ENCODE measurements at regions not wholly inside any gene's neighbourhood (a gene's known extent, or its start where the extent isn't known, plus 50 kb on each side); places are given as distances from the start of the nearest gene placed in this dataset.

GRCh38 chr4:34718576-34719245 lies 1525.6 kb downstream of the ARAP2 start:
- no peak for DNase-seq (ENCODE audit: low read depth, low spot score)
- Histone ChIP-seq H3K4me1 (ENCODE audit: control insufficient read depth, insufficient read depth, low read length) (no peaks in the 10 kb centered on the region), H3K27ac (ENCODE audit: low read length) (no peak overlapping the region), H3K4me3 (ENCODE audit: low read depth in 2 of 2, low read length in 2 of 2) (no peak overlapping the region), H3K36me3 (ENCODE audit: control insufficient read depth, insufficient read depth, low read length) (no peaks in the 10 kb centered on the region), H3K9me3 (ENCODE audit: control insufficient read depth, insufficient read depth, low read depth, low read length) (no peaks in the 10 kb centered on the region), H3K27me3 (ENCODE audit: control insufficient read depth, insufficient read depth, low read length) (no peaks in the 10 kb centered on the region)
- POLR2A ChIA-PET, result no interaction called here
- ATAC-seq, result no peak
- no TSS peak for BruUV-seq (replicated peaks)
- TF ChIP-seq SIN3A (IDR thresholded peaks at IDR 0.05; ENCODE audit: borderline replicate concordance, insufficient read depth, low read depth, low read length), result no peak
- TF ChIP-seq REST (IDR thresholded peaks at IDR 0.05; ENCODE audit: insufficient read depth in 1 of 2, low read depth in 2 of 2, low read length in 1 of 2), result no peak
- no peak for TF ChIP-seq CTCF (IDR thresholded peaks at IDR 0.05)
- TF ChIP-seq POLR2AphosphoS5 (IDR thresholded peaks at IDR 0.05; ENCODE audit: low read depth, low read length), result no peak
- TF ChIP-seq TCF7L2 (IDR thresholded peaks at IDR 0.05; ENCODE audit: low read depth, low read length), result no peak
- intact Hi-C loops (cut with micrococcal nuclease; ENCODE audit: unreplicated experiment) (no loop called here), in situ Hi-C loops (cut with HindIII; ENCODE audit: low pct_unique_long_range_greater_than_20kb, low sequenced_read_pairs) (no loop called here)
- CTCF ChIA-PET, result no interaction called here

GRCh38 chr4:34720571-34720970 lies 1523.7 kb downstream of the ARAP2 start:
- Histone ChIP-seq H3K36me3 (ENCODE audit: control insufficient read depth, insufficient read depth, low read length) (no peaks in the 10 kb centered on the region), H3K4me1 (ENCODE audit: control insufficient read depth, insufficient read depth, low read length) (no peaks in the 10 kb centered on the region), H3K27me3 (ENCODE audit: control insufficient read depth, insufficient read depth, low read length) (no peaks in the 10 kb centered on the region), H3K4me3 (ENCODE audit: low read depth in 2 of 2, low read length in 2 of 2) (no peak overlapping the region), H3K27ac (ENCODE audit: low read length) (no peak overlapping the region), H3K9me3 (ENCODE audit: control insufficient read depth, insufficient read depth, low read depth, low read length) (no peaks in the 10 kb centered on the region)
- no TSS peak for BruUV-seq (replicated peaks)
- intact Hi-C loops (cut with micrococcal nuclease; ENCODE audit: unreplicated experiment) (no loop called here), in situ Hi-C loops (cut with HindIII; ENCODE audit: low pct_unique_long_range_greater_than_20kb, low sequenced_read_pairs) (no loop called here)
- DNase-seq (ENCODE audit: low read depth, low spot score) (no peak), ATAC-seq (no peak)
- peak; percentile 48; the same call in 1 of the 2 replicates for TF ChIP-seq CTCF (IDR thresholded peaks at IDR 0.05)
- TF ChIP-seq TCF7L2 (IDR thresholded peaks at IDR 0.05; ENCODE audit: low read depth, low read length), result no peak
- TF ChIP-seq REST (IDR thresholded peaks at IDR 0.05; ENCODE audit: insufficient read depth in 1 of 2, low read depth in 2 of 2, low read length in 1 of 2), result no peak
- ChIA-PET POLR2A (no interaction called here), CTCF (interaction anchor here (0.6 kb wide), 1 partner anchor 1024 kb away, joined by 3 read pairs; no protein-coding TSS in a partner anchor)

Data from Panc1 (cell line).